Mesothelial cell of epicardium (in vitro differentiated cells): ENCODE measurements at regions not wholly inside any gene's neighbourhood (a gene's known extent, or its start where the extent isn't known, plus 50 kb on each side); places are given as distances from the start of the nearest gene placed in this dataset.

Experiments
- DNase-seq, 2 experiments: peaks; one replicate each; pipeline ENCODE4 v3.0.0; 2021; ENCODE audit warnings: low spot score in 2 of 2; ENCODE audit not compliant: unreplicated experiment in 2 of 2
- H3K27ac Mint-ChIP-seq: 2 replicates; pipeline ENCODE4 v1.8.0; 2021; ENCODE audit warnings: mixed read lengths
- H3K27me3 Mint-ChIP-seq: 2 replicates; pipeline ENCODE4 v1.8.0; 2021; ENCODE audit warnings: low read depth, mixed read lengths
- H3K36me3 Mint-ChIP-seq: 2 replicates; pipeline ENCODE4 v1.8.0; 2021; ENCODE audit warnings: mixed read lengths
- H3K4me1 Mint-ChIP-seq: 2 replicates; pipeline ENCODE4 v1.8.0; 2021; ENCODE audit warnings: mixed read lengths
- H3K4me3 Mint-ChIP-seq: 2 replicates; pipeline ENCODE4 v1.8.0; 2021; ENCODE audit warnings: mild to moderate bottlenecking, moderate library complexity, mixed read lengths
- H3K9me3 Mint-ChIP-seq: 2 replicates; pipeline ENCODE4 v1.8.0; 2021; ENCODE audit warnings: mixed read lengths
- TF ChIP-seq, protein P1 (sequence below): fragments of 200-600 bp; sonication (generic); IDR thresholded peaks from one replicate; pipeline ENCODE4 v1.5.0; 2021; ENCODE audit warnings: antibody characterized with exemption; ENCODE audit not compliant: unreplicated experiment

GRCh38 chr5:166810721-166811120 lies 1480.7 kb upstream of the WWC1 start:
- no peak for DNase-seq
- peaks cover 12% of the 10 kb centered on the region for H3K9me3 Mint-ChIP-seq
- TF ChIP-seq, protein P1, sequence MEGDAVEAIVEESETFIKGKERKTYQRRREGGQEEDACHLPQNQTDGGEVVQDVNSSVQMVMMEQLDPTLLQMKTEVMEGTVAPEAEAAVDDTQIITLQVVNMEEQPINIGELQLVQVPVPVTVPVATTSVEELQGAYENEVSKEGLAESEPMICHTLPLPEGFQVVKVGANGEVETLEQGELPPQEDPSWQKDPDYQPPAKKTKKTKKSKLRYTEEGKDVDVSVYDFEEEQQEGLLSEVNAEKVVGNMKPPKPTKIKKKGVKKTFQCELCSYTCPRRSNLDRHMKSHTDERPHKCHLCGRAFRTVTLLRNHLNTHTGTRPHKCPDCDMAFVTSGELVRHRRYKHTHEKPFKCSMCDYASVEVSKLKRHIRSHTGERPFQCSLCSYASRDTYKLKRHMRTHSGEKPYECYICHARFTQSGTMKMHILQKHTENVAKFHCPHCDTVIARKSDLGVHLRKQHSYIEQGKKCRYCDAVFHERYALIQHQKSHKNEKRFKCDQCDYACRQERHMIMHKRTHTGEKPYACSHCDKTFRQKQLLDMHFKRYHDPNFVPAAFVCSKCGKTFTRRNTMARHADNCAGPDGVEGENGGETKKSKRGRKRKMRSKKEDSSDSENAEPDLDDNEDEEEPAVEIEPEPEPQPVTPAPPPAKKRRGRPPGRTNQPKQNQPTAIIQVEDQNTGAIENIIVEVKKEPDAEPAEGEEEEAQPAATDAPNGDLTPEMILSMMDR, result no peak
- peaks cover 9% of the 10 kb centered on the region for H3K4me1 Mint-ChIP-seq
- no peaks in the 10 kb centered on the region for H3K27me3 Mint-ChIP-seq
- H3K36me3 Mint-ChIP-seq, result no peaks in the 10 kb centered on the region
- H3K27ac Mint-ChIP-seq, result no peak overlapping the region
- no peak overlapping the region for H3K4me3 Mint-ChIP-seq

- Mint-ChIP-seq H3K36me3 (no peaks in the 10 kb centered on the region), H3K4me3 (no peak overlapping the region)
- TF ChIP-seq, protein P1, result no peak
These were observed 1468.1 kb upstream of the WWC1 start for GRCh38 chr5:166823360-166823759.

DNA sequence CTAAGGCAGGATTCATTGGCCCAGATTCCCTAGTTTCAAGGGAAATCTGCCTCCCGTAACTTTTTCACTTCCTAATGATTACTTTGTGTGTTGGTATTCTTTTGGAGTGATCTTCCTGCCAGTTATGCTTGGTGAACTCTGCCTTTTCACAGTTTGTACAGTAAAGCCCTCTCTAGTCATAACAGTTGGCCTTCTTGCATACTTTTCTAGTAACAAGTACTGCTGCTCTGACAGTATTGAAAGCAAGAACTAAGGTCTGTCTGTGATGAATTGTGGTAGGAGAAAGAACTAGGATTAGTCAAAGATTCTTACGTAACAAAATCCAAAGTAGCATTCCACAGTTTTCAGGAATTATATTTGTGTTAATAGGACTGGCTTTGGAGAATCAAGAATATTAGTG lies 1457.2 kb upstream of the WWC1 start:
- Mint-ChIP-seq H3K4me3 (no peak overlapping the region), H3K9me3 (no peaks in the 10 kb centered on the region), H3K27ac (no peak overlapping the region), H3K27me3 (no peaks in the 10 kb centered on the region), H3K36me3 (no peaks in the 10 kb centered on the region), H3K4me1 (no peaks in the 10 kb centered on the region)
- TF ChIP-seq, protein P1, result no peak
- DNase-seq, result no peak

More at GRCh38 chr5:166823360-166823759, 1468.1 kb upstream of the WWC1 start:
- peaks cover 5% of the 10 kb centered on the region for H3K9me3 Mint-ChIP-seq
- H3K4me1 Mint-ChIP-seq, result peaks cover 1% of the 10 kb centered on the region
- H3K27ac Mint-ChIP-seq, result no peak overlapping the region
- DNase-seq, result no peak
- no peaks in the 10 kb centered on the region for H3K27me3 Mint-ChIP-seq

DNA sequence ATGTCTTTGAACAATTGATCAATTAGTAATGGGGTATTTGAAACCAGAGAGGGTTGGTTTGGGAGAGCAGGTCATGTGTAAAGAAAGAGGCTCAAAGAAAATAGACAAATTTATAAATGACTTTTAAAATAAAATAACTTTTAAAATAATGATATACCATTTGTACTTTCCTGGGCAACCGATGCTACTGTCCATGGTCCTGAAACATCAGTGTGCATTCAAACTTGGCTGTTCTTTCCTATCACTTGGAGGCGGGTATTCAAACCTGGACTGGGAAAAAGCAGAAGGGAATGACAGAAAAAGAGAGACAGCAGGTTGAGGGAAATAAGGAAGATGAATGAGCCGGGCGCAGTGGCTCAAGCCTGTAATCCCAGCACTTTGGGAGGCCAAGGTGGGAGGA lies 1446.4 kb upstream of the WWC1 start:
- Mint-ChIP-seq H3K27ac (no peak overlapping the region), H3K36me3 (peaks cover 2% of the 10 kb centered on the region), H3K4me3 (no peak overlapping the region), H3K27me3 (no peaks in the 10 kb centered on the region), H3K9me3 (peaks cover 8% of the 10 kb centered on the region), H3K4me1 (no peaks in the 10 kb centered on the region)
- DNase-seq, result peak in 1 of 2 experiments; percentile 57
- TF ChIP-seq, protein P1, result no peak

- H3K9me3 Mint-ChIP-seq, result no peaks in the 10 kb centered on the region
- H3K4me1 Mint-ChIP-seq, result no peaks in the 10 kb centered on the region
- H3K4me3 Mint-ChIP-seq, result no peak overlapping the region
- H3K27me3 Mint-ChIP-seq, result no peaks in the 10 kb centered on the region
- DNase-seq, result no peak
- TF ChIP-seq, protein P1, result no peak
- no peaks in the 10 kb centered on the region for H3K36me3 Mint-ChIP-seq
- H3K27ac Mint-ChIP-seq, result no peak overlapping the region
These were observed 1434.7 kb upstream of the WWC1 start for GRCh38 chr5:166856791-166857190.

- H3K27ac Mint-ChIP-seq, result no peak overlapping the region
- no peaks in the 10 kb centered on the region for H3K36me3 Mint-ChIP-seq
- no peak overlapping the region for H3K4me3 Mint-ChIP-seq
- no peak for DNase-seq
- H3K9me3 Mint-ChIP-seq, result no peaks in the 10 kb centered on the region
- TF ChIP-seq, protein P1, result no peak
- H3K27me3 Mint-ChIP-seq, result no peaks in the 10 kb centered on the region
- peaks cover 10% of the 10 kb centered on the region for H3K4me1 Mint-ChIP-seq
These were observed 1431.0 kb upstream of the WWC1 start for GRCh38 chr5:166860426-166860825.
